ENCODE measurements at regions not wholly inside any gene's neighbourhood (a gene's known extent, or its start where the extent isn't known, plus 50 kb on each side); places are given as distances from the start of the nearest gene placed in this dataset.
"Not testable (repeated sequence)": the region's sequence is repeated elsewhere in the genome, so short reads cannot be mapped to it uniquely, and the experiment has no call there.

GRCh38 chr12:38159591-38160317, 156.8 kb upstream of the ALG10B start:
- peaks cover 13% of the 10 kb centered on the region for H3K9me3 Mint-ChIP-seq
- no peaks in the 10 kb centered on the region for H3K4me1 Mint-ChIP-seq (ENCODE audit: low read depth)
- H3K27me3 Mint-ChIP-seq (ENCODE audit: low read depth): no peaks in the 10 kb centered on the region
- H3K4me3 Mint-ChIP-seq: no peak overlapping the region
- H3K27ac Mint-ChIP-seq: no peak overlapping the region
- H3K36me3 Mint-ChIP-seq (ENCODE audit: low read depth): no peaks in the 10 kb centered on the region
- DNase-seq (ENCODE audit: low spot score): no peak

GRCh38 chr12:38160318-38161122, 156.1 kb upstream of the ALG10B start:
- H3K36me3 Mint-ChIP-seq (ENCODE audit: low read depth): no peaks in the 10 kb centered on the region
- H3K27ac Mint-ChIP-seq: no peak overlapping the region
- no peak for DNase-seq (ENCODE audit: low spot score)
- peaks cover 13% of the 10 kb centered on the region for H3K9me3 Mint-ChIP-seq
- no peaks in the 10 kb centered on the region for H3K4me1 Mint-ChIP-seq (ENCODE audit: low read depth)
- no peak overlapping the region for H3K4me3 Mint-ChIP-seq
- no peaks in the 10 kb centered on the region for H3K27me3 Mint-ChIP-seq (ENCODE audit: low read depth)

DNA sequence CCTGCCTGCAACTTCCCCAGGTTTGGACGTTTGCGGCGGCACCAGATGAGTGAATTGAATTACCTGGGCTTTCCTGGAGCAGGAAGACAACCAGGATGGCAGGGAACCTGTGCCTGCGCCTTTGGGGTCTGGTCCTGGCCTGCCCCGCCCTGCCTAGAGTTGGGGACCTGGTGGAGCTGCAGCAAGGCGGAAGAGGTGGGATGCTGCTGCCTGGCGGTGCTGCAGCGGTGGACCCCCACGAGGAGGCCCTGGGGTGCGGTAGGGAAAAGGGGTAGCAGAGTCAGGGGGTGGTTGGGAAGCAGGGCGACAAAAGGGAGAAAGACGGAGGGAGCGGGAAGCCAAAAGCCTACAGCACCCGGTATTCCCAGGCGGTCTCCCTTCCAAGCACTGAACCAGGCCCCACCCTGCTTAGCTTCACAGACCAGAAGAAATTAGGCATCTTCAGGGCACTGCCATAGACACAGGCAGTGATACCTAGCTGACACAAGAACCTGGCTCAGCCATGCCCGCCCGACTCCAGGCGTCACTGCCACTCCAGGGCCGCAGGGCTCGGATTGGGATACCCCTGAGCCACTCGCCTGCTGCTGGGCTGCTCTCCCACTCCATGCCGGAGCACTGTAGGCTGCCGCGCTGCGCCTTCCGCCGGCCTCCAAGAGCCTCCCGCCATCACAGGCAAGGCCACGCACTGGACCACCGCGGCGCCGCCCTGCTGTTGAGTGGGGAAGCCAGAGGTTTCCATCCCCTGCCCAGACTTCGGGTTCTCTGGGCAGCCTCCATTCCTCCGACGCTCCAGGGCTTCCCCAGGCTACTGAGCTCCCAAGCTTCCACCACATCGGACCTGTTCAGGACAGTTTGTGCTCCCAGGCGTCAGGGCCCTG, 155.2 kb upstream of the ALG10B start:
- no peak overlapping the region for H3K27ac Mint-ChIP-seq
- H3K36me3 Mint-ChIP-seq (ENCODE audit: low read depth): no peaks in the 10 kb centered on the region
- peaks cover 13% of the 10 kb centered on the region for H3K9me3 Mint-ChIP-seq
- H3K4me3 Mint-ChIP-seq: no peak overlapping the region
- no peaks in the 10 kb centered on the region for H3K27me3 Mint-ChIP-seq (ENCODE audit: low read depth)
- no peak for DNase-seq (ENCODE audit: low spot score)
- H3K4me1 Mint-ChIP-seq (ENCODE audit: low read depth): no peaks in the 10 kb centered on the region

DNA sequence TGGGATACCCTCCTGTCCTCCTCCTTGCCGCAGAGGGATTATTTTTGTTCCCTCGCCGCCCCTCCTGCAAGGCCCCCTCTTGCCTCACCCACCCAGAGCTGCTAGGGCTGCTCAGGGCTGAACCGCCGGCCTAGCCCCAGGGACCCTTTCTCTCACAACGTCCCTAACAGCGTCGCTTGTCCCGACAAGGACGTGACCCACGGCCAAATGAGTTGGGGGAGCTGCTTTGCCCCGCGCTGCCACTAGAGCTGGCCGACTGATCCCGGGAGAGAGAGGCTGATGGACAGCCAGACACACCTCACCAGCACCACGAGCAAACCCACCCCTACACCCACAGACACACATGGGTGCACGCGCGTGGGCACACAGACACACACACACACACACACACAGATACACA, 154.6 kb upstream of the ALG10B start:
- no peak overlapping the region for H3K4me3 Mint-ChIP-seq

DNA sequence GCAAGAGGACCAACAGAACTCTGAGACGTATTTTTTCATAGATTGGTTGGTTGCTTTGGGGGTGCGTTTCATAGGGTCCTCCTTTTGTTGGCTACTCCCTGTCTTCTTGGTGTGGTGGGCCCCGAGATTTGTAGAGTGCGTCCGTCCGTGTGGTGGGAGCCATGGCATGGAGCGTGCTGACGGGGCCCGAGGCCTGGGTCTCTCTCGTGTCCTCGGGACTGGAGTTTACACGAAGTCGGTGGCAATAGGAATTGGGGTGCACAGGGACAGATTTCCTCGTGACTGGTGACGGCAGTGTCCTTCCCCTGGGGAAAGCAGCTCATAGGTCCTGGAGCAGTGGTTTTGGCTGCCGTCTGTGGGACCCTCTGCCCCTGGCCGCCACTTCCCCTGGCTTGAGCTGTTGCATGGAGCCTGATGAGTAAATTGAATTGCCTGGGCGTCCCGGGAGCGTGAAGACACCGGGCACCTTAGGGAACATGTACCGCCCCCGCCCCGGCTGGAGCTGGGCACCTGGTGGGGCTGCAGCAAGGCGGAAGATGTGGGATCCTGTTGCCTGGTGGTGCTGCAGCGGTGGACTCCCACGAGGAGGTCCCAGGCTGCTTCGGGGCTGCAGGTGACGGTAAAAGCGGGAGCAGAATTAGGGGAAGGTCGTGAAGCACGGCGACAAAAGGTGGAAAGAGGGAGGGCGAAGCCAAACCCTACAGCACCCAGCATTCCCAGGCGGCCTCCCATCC, 153.7 kb upstream of the ALG10B start:
- Mint-ChIP-seq H3K9me3 (peaks cover 13% of the 10 kb centered on the region), H3K4me3 (no peak overlapping the region), H3K27ac (no peak overlapping the region), H3K36me3 (ENCODE audit: low read depth) (no peaks in the 10 kb centered on the region), H3K27me3 (ENCODE audit: low read depth) (no peaks in the 10 kb centered on the region), H3K4me1 (ENCODE audit: low read depth) (no peaks in the 10 kb centered on the region)
- DNase-seq (ENCODE audit: low spot score): no peak

More for the DNA sequence above, 154.6 kb upstream of the ALG10B start:
- H3K27me3 Mint-ChIP-seq (ENCODE audit: low read depth): no peaks in the 10 kb centered on the region
- no peak overlapping the region for H3K27ac Mint-ChIP-seq
- peaks cover 13% of the 10 kb centered on the region for H3K9me3 Mint-ChIP-seq
- no peaks in the 10 kb centered on the region for H3K4me1 Mint-ChIP-seq (ENCODE audit: low read depth)
- H3K36me3 Mint-ChIP-seq (ENCODE audit: low read depth): no peaks in the 10 kb centered on the region
- DNase-seq (ENCODE audit: low spot score): no peak

DNA sequence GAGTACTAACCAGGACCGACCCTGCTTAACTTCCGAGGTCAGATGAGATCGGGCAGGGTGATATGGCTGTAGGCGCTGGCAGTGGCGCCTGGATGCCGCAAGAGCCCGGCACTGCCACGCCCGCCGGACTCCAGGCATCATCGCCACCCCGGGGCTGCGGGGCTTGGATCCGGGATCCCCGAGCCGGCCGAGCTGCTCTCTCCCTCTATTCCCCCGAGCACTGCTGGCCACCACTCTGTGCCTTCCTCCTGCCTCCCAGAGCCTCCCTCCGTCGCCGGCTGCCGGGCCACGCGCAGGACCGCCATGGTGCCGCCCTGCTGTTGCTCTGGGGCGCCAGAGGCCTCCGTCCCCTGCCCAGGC, 153.2 kb upstream of the ALG10B start:
- Mint-ChIP-seq H3K27ac (no peak overlapping the region), H3K4me3 (no peak overlapping the region), H3K9me3 (peaks cover 13% of the 10 kb centered on the region), H3K4me1 (ENCODE audit: low read depth) (no peaks in the 10 kb centered on the region), H3K36me3 (ENCODE audit: low read depth) (no peaks in the 10 kb centered on the region), H3K27me3 (ENCODE audit: low read depth) (no peaks in the 10 kb centered on the region)
- DNase-seq (ENCODE audit: low spot score): no peak

- H3K9me3 Mint-ChIP-seq: peaks cover 13% of the 10 kb centered on the region
- H3K27ac Mint-ChIP-seq: no peak overlapping the region
- no peak overlapping the region for H3K4me3 Mint-ChIP-seq
- DNase-seq (ENCODE audit: low spot score): no peak
- H3K27me3 Mint-ChIP-seq (ENCODE audit: low read depth): no peaks in the 10 kb centered on the region
- no peaks in the 10 kb centered on the region for H3K36me3 Mint-ChIP-seq (ENCODE audit: low read depth)
- no peaks in the 10 kb centered on the region for H3K4me1 Mint-ChIP-seq (ENCODE audit: low read depth)
These were observed 150.3 kb upstream of the ALG10B start for GRCh38 chr12:38166225-38166624.

DNA sequence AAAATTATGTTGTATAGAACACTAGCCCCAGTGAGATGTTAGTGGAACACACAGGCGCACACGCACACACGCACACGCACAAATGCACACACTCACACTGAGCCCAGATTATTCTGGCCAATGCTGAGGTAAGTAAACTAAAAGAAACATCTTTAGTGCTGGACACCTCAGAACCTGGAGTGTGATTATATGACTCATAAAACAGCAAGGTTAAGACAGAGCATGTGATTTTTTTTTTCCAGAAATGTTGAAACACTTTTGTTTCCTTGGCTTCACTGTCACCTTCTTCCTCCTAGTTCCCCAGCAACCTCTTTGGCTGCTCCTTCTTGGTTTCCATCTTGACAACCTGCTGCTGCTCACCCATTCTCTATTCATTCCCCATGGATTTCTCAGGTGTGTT, 141.0 kb upstream of the ALG10B start:
- Mint-ChIP-seq H3K27me3 (ENCODE audit: low read depth) (no peaks in the 10 kb centered on the region), H3K36me3 (ENCODE audit: low read depth) (no peaks in the 10 kb centered on the region), H3K9me3 (no peaks in the 10 kb centered on the region), H3K4me1 (ENCODE audit: low read depth) (no peaks in the 10 kb centered on the region), H3K27ac (no peak overlapping the region), H3K4me3 (no peak overlapping the region)
- no peak for DNase-seq (ENCODE audit: low spot score)

GRCh38 chr12:38183617-38184016, 133.0 kb upstream of the ALG10B start:
- not testable (repeated sequence) for H3K9me3 Mint-ChIP-seq; H3K4me1 Mint-ChIP-seq (ENCODE audit: low read depth); DNase-seq (ENCODE audit: low spot score)

DNA sequence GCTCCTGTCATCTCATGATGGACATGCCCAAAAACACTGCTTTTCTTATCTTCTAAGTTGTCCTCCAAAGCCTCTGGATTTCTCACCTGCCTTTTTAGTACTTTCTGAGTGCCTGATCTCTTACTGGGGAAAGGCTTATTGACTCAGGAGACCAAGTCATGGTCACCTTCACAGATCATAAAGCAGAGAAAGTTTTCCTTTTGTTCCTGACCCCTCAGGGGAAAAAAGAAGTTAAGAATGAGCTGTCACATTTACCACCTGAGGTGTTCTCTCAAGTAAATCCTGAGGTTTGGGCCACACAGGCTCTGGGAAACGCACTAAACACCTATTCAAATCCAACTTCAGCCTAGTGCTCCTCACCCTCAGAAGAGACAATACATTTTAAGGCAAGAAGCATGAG, 119.3 kb upstream of the ALG10B start:
- not testable (repeated sequence) for H3K4me3 Mint-ChIP-seq; H3K36me3 Mint-ChIP-seq (ENCODE audit: low read depth); DNase-seq (ENCODE audit: low spot score); H3K9me3 Mint-ChIP-seq; H3K27ac Mint-ChIP-seq; H3K27me3 Mint-ChIP-seq (ENCODE audit: low read depth); H3K4me1 Mint-ChIP-seq (ENCODE audit: low read depth)

More at GRCh38 chr12:38183617-38184016, 133.0 kb upstream of the ALG10B start:
- not testable (repeated sequence) for H3K27ac Mint-ChIP-seq; H3K4me3 Mint-ChIP-seq; H3K27me3 Mint-ChIP-seq (ENCODE audit: low read depth); H3K36me3 Mint-ChIP-seq (ENCODE audit: low read depth)

GRCh38 chr12:38201461-38202276, 114.9 kb upstream of the ALG10B start:
- no peak for DNase-seq (ENCODE audit: low spot score)
- Mint-ChIP-seq H3K4me1 (ENCODE audit: low read depth) (no peaks in the 10 kb centered on the region), H3K9me3 (peaks cover 19% of the 10 kb centered on the region), H3K36me3 (ENCODE audit: low read depth) (no peaks in the 10 kb centered on the region), H3K27me3 (ENCODE audit: low read depth) (no peaks in the 10 kb centered on the region), H3K27ac (no peak overlapping the region), H3K4me3 (no peak overlapping the region)

DNA sequence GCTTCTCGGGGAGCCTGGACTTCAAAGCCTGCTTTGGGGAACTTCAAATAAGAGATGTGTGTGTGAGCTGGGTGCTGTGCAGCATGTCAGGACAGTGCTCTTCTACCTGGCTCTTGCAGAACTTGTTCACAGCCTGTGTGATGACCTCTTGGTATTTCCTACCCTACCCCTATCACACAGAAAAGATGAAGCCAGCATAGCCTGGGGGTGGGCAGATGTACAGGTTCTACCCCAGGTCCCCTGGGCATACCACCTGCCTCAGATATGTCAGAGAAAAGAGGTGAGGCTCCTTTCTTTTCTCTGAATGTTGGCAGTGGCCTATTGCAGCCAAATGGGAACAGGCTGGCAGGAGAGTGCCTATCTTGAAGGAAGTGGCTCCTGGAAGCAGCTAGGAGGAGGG, 111.7 kb upstream of the ALG10B start:
- H3K27me3 Mint-ChIP-seq (ENCODE audit: low read depth): no peaks in the 10 kb centered on the region
- H3K36me3 Mint-ChIP-seq (ENCODE audit: low read depth): no peaks in the 10 kb centered on the region
- DNase-seq (ENCODE audit: low spot score): no peak
- no peak overlapping the region for H3K27ac Mint-ChIP-seq
- peaks cover 19% of the 10 kb centered on the region for H3K9me3 Mint-ChIP-seq
- no peak overlapping the region for H3K4me3 Mint-ChIP-seq
- no peaks in the 10 kb centered on the region for H3K4me1 Mint-ChIP-seq (ENCODE audit: low read depth)

GRCh38 chr12:38222011-38222410, 94.6 kb upstream of the ALG10B start:
- Mint-ChIP-seq H3K27me3 (ENCODE audit: low read depth) (no peaks in the 10 kb centered on the region), H3K4me3 (no peak overlapping the region), H3K9me3 (peaks cover 9% of the 10 kb centered on the region), H3K27ac (no peak overlapping the region), H3K4me1 (ENCODE audit: low read depth) (no peaks in the 10 kb centered on the region), H3K36me3 (ENCODE audit: low read depth) (no peaks in the 10 kb centered on the region)
- no peak for DNase-seq (ENCODE audit: low spot score)

Data from T-helper 2 cell treated with Interferon-gamma antibody and Interleukin-4, amounts not matched to agents 5 μg/mL and 100 μg/mL, for 36 hours (primary cell).